RWPE2 (cell line): ENCODE measurements at regions not wholly inside any gene's neighbourhood (a gene's known extent, or its start where the extent isn't known, plus 50 kb on each side); places are given as distances from the start of the nearest gene placed in this dataset.

Source experiments
- ATAC-seq: fragments of 200-7000 bp; cut with Tn5 transposase; 3 replicates; pipeline ENCODE4 v1.9.1; 2021; ENCODE audit warnings: low read depth
- DNase-seq: peaks from one replicate; pipeline ENCODE4 v3.0.0-alpha.2; 2020; ENCODE audit warnings: low spot score
- H3K27ac ChIP-seq: fragments of 450-650 bp; 2 replicates; pipeline ENCODE4 v1.5.1; 2017; ENCODE audit warnings: mild to moderate bottlenecking; ENCODE audit not compliant: poor library complexity, severe bottlenecking
- H3K27me3 ChIP-seq: fragments of 250-450 bp; sonication (Bioruptor Pico); 2 replicates; pipeline ENCODE4 v1.5.1; 2021; ENCODE audit warnings: mild to moderate bottlenecking, moderate library complexity; ENCODE audit not compliant: insufficient read depth, poor library complexity, severe bottlenecking
- H3K36me3 ChIP-seq: fragments of 250-450 bp; sonication (Bioruptor Pico); 2 replicates; pipeline ENCODE4 v1.5.1; 2020; ENCODE audit warnings: low read depth, mild to moderate bottlenecking, moderate library complexity
- H3K4me1 ChIP-seq: fragments of 250-450 bp; sonication (Bioruptor Pico); 2 replicates; pipeline ENCODE4 v1.5.1; 2021; ENCODE audit warnings: mild to moderate bottlenecking, moderate library complexity; ENCODE audit not compliant: insufficient read depth, poor library complexity, severe bottlenecking
- H3K4me3 ChIP-seq: fragments of 250-450 bp; sonication (Bioruptor Pico); 2 replicates; pipeline ENCODE4 v1.5.1; 2021; ENCODE audit warnings: mild to moderate bottlenecking, moderate library complexity; ENCODE audit not compliant: severe bottlenecking
- H3K9me3 ChIP-seq: fragments of 250-450 bp; sonication (Bioruptor Pico); 2 replicates; pipeline ENCODE4 v1.5.1; 2021; ENCODE audit warnings: mild to moderate bottlenecking, moderate library complexity; ENCODE audit not compliant: severe bottlenecking
- TF ChIP-seq, protein P1 (sequence below): fragments of 450-650 bp; IDR thresholded peaks from one replicate; pipeline ENCODE4 v1.5.1; 2017; ENCODE audit warnings: mild to moderate bottlenecking, moderate library complexity; ENCODE audit not compliant: poor library complexity, severe bottlenecking

DNA sequence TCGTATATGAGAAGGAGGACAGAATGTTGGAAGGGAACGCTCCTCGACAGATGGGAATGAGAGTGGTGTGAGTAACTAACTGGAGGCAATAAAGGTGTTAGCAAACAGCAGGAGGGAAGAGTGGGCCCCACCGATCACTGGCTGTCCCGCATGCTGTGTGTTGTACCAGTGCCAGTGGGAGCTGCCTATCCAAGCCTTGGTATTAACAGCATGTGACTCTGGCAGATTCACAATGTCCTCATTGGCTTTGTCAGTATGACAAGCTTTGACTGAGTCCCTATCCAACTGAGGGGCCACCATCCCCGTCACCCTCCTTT is 188.3 kb downstream of the NRIP1 start:
- H3K27ac ChIP-seq = no peak overlapping the region
- DNase-seq (no peak), ATAC-seq (no peak)
- H3K27me3 ChIP-seq = no peaks in the 10 kb centered on the region
- H3K9me3 ChIP-seq = no peaks in the 10 kb centered on the region
- TF ChIP-seq, protein P1, sequence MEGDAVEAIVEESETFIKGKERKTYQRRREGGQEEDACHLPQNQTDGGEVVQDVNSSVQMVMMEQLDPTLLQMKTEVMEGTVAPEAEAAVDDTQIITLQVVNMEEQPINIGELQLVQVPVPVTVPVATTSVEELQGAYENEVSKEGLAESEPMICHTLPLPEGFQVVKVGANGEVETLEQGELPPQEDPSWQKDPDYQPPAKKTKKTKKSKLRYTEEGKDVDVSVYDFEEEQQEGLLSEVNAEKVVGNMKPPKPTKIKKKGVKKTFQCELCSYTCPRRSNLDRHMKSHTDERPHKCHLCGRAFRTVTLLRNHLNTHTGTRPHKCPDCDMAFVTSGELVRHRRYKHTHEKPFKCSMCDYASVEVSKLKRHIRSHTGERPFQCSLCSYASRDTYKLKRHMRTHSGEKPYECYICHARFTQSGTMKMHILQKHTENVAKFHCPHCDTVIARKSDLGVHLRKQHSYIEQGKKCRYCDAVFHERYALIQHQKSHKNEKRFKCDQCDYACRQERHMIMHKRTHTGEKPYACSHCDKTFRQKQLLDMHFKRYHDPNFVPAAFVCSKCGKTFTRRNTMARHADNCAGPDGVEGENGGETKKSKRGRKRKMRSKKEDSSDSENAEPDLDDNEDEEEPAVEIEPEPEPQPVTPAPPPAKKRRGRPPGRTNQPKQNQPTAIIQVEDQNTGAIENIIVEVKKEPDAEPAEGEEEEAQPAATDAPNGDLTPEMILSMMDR = no peak
- no peaks in the 10 kb centered on the region for H3K36me3 ChIP-seq
- peaks cover 37% of the 10 kb centered on the region for H3K4me1 ChIP-seq
- H3K4me3 ChIP-seq = no peak overlapping the region

DNA sequence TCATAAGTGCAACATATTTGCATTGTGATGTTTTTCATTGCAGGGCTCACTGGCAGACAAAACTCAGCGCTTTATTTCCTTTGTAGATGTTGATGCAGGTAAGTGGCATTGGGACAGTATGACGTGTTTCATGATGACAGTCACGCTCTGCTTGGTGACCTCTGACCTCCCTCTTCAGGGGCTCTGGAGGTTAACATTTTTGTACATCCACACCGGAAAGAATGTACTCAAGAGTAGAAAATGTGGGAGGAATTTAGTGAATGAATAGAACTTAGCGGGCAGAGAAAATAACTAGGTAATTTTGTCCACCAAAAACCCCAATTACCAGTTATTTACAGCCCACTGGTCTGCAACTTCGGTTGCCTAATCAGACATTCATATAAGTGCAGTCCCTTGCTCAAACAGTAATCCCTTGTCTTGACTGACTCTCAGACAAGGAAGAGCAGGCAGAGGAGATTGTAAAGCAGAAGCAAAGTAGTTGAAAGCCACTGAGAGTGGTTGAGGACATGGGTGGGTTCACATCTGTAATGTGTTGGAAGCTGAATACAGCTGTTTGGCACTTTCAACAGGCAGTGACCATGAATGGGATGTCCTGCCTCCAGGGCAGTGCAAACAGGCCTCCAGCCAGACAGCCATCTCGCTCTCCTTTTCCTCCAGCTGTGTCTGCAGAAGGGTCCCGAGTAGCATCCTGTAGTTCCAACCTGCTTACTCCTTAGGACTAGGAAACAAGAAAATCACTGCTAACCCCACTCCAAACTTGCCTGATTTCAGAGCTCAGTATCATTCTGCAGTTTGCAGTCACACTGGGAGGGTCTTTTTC is 188.9 kb downstream of the NRIP1 start:
- ATAC-seq (no peak), DNase-seq (no peak)
- Histone ChIP-seq H3K27ac (no peak overlapping the region), H3K4me1 (peaks cover 32% of the 10 kb centered on the region), H3K27me3 (no peaks in the 10 kb centered on the region), H3K4me3 (no peak overlapping the region), H3K36me3 (no peaks in the 10 kb centered on the region), H3K9me3 (no peaks in the 10 kb centered on the region)
- TF ChIP-seq, protein P1 = no peak

GRCh38 chr21:14875186-14875585 is 189.6 kb downstream of the NRIP1 start:
- no peak for DNase-seq
- TF ChIP-seq, protein P1 = no peak
- Histone ChIP-seq H3K4me1 (peaks cover 34% of the 10 kb centered on the region), H3K27me3 (no peaks in the 10 kb centered on the region), H3K9me3 (no peaks in the 10 kb centered on the region), H3K27ac (no peak overlapping the region), H3K4me3 (no peak overlapping the region), H3K36me3 (no peaks in the 10 kb centered on the region)
- no peak for ATAC-seq

DNA sequence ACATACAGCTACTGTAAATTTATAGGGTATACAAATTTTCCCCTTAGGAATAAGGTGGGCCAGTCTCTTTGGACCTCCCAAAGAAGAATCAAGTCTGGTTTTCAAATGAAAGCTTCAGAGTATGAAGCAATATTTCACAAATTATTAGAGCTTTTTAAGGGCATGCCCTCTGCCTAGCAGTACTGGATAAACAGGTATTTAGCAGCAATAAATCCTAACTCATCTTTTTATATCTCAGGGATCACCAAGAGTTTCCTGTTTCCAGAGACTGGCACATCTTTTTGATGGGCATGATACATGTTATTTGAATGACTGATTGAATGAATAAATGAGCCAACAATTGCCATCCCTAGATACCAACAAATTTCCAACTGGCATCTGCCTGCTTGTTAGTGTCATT is 190.4 kb downstream of the NRIP1 start:
- no peak overlapping the region for H3K4me3 ChIP-seq
- DNase-seq = no peak
- H3K27me3 ChIP-seq = no peaks in the 10 kb centered on the region
- peaks cover 31% of the 10 kb centered on the region for H3K4me1 ChIP-seq
- TF ChIP-seq, protein P1 = no peak
- H3K9me3 ChIP-seq = no peaks in the 10 kb centered on the region
- no peak overlapping the region for H3K27ac ChIP-seq
- no peaks in the 10 kb centered on the region for H3K36me3 ChIP-seq
- ATAC-seq = no peak

DNA sequence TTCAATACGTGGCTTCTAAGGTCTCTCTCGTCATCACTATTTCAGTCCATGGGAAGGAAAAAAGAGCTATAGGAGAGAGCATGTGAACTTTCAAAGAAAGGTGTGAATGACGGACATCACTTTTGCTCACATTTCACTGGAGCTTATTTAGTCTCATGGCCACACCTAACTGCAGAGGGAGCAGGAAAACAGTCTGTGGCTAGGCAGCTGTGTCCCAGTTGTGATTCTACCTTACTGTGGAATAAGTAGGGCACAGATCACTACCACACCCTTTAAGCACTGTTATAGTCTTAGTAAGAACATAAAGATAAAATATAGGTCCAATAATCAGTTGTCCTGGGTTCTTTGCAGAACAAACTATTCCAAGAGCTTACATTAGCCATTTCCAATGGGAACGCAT is 192.9 kb downstream of the NRIP1 start:
- DNase-seq (no peak), ATAC-seq (no peak)
- TF ChIP-seq, protein P1 = no peak
- no peaks in the 10 kb centered on the region for H3K36me3 ChIP-seq
- no peak overlapping the region for H3K27ac ChIP-seq
- peaks cover 8% of the 10 kb centered on the region for H3K4me1 ChIP-seq
- no peaks in the 10 kb centered on the region for H3K27me3 ChIP-seq
- H3K9me3 ChIP-seq = no peaks in the 10 kb centered on the region
- H3K4me3 ChIP-seq = no peak overlapping the region
